ENCODE measurements at regions not wholly inside any gene's neighbourhood (a gene's known extent, or its start where the extent isn't known, plus 50 kb on each side); places are given as distances from the start of the nearest gene placed in this dataset.

DNA sequence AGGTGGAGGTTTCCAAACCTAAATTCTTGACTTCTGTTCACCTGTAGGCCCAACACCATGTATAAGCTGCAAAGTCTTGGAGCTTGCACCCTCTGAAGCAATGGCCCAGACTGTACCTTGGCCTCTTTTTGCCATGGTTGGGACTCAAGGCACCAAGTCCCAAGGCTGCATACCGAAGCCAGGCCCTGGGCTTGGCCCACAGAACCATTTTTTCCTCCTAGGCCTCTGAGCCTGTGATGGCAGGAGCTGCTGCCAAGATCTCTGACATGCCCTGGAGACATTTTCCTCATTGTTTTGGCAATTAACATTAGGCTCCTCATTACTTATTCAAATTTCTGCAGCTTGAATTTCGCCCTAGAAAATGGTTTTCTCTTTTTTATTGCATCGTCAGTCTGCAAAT is 297.9 kb downstream of the OXSM start:
- Histone ChIP-seq H3K27me3 (no peaks in the 10 kb centered on the region), H3K4me1 (peaks cover 0 to 20% (median 11%) of the 10 kb centered on the region in 12 donors), H3K9me3 (peaks cover 0 to 22% (median 9%) of the 10 kb centered on the region in 12 donors), H3K36me3 (no peaks in the 10 kb centered on the region), H3K4me3 (no peak overlapping the region), H3K27ac (no peak overlapping the region)
- TF ChIP-seq, protein P1, sequence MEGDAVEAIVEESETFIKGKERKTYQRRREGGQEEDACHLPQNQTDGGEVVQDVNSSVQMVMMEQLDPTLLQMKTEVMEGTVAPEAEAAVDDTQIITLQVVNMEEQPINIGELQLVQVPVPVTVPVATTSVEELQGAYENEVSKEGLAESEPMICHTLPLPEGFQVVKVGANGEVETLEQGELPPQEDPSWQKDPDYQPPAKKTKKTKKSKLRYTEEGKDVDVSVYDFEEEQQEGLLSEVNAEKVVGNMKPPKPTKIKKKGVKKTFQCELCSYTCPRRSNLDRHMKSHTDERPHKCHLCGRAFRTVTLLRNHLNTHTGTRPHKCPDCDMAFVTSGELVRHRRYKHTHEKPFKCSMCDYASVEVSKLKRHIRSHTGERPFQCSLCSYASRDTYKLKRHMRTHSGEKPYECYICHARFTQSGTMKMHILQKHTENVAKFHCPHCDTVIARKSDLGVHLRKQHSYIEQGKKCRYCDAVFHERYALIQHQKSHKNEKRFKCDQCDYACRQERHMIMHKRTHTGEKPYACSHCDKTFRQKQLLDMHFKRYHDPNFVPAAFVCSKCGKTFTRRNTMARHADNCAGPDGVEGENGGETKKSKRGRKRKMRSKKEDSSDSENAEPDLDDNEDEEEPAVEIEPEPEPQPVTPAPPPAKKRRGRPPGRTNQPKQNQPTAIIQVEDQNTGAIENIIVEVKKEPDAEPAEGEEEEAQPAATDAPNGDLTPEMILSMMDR (IDR thresholded peaks at IDR 0.05): no peak
- TF ChIP-seq POLR2A (IDR thresholded peaks at IDR 0.05): no peak
- DNase-seq: no peak
- intact Hi-C loops (cut with DNase I): no loop called here
- no peak for ATAC-seq
- WGBS, 4 donors: 81 to 84% (median 82%) methylated on average over 3 of the region's 3 CpGs

DNA sequence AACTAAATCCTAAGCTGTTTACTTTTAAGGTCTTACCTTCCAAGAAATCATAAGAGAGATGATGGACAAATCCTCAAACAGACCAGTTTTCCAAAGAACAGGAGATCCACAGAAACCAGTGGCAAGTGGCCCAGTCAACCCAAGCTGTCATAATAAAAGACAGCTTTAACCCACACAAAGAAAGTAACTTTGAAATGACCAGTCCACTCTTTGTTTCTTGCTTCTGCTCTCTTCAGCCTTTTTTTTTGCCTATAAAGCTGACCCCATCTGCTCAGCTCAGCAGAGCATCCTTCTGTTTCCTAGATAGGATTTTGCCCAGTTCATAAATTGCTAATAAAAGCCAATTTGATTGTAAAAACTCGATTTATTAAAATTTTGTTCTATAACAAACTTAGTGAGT is 299.4 kb downstream of the OXSM start:
- intact Hi-C loops (cut with DNase I): no loop called here
- peaks cover 0 to 29% (median 9%) of the 10 kb centered on the region in 12 donors for H3K9me3 ChIP-seq
- no peaks in the 10 kb centered on the region for H3K27me3 ChIP-seq
- TF ChIP-seq, protein P1 (IDR thresholded peaks at IDR 0.05): no peak
- TF ChIP-seq POLR2A (IDR thresholded peaks at IDR 0.05): no peak
- DNase-seq: no peak
- no peak overlapping the region for H3K4me3 ChIP-seq
- 46 to 54% (median 50%) methylated on average over 1 of the region's 1 CpG for WGBS, 4 donors
- peaks cover 0 to 20% (median 11%) of the 10 kb centered on the region in 12 donors for H3K4me1 ChIP-seq
- H3K27ac ChIP-seq: no peak overlapping the region
- H3K36me3 ChIP-seq: no peaks in the 10 kb centered on the region
- ATAC-seq: no peak

DNA sequence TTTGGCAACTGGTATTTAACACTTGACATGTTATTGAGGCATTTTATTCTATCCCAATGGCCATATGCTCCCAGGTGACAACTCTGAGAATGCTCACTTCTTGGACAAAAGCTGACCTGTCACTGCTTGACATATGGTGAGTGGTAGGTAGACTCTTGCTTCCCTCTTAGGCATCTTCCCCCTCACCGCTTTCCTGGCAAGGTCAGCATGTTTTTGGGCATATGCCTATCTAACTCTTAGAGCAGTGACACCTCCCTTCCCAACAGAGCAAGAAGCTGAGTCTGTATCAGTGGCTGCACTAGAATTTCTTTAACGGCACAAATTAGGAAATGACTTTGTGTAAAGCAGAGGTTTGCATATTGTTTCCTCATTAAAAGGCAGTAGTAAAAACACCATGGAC is 300.7 kb downstream of the OXSM start:
- ATAC-seq: peak in 2 of 4 donors; percentile 10 to 46
- intact Hi-C loops (cut with DNase I): no loop called here
- Histone ChIP-seq H3K27me3 (no peaks in the 10 kb centered on the region), H3K27ac (peak overlapping the region in 2 of 12 donors; percentile 20 to 25), H3K9me3 (peaks cover 0 to 37% (median 11%) of the 10 kb centered on the region in 12 donors), H3K4me1 (peaks cover 0 to 15% (median 8%) of the 10 kb centered on the region in 12 donors), H3K36me3 (no peaks in the 10 kb centered on the region), H3K4me3 (no peak overlapping the region)
- 33 to 62% (median 46%) methylated on average over 2 of the region's 2 CpGs for WGBS, 4 donors
- TF ChIP-seq, protein P1 (IDR thresholded peaks at IDR 0.05): no peak
- no peak for TF ChIP-seq POLR2A (IDR thresholded peaks at IDR 0.05)
- no peak for DNase-seq

DNA sequence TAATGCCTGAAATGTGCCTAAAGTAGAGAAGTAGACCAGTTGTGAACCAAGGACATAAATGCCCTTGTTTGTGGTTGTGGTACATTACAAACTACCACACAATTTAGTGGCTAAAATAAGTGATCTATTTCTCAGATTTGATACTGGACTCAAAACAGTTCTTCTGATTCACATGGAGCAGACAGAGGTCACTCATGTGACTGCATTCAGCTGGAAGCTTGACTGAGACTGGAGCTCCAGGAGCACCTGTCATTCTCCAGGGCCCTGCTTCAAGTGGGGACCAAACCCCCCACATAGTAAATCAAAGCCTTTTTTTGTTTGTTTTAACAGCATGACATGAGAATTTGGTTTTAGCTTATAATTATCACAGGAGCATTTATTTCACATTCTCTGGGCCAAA is 301.2 kb downstream of the OXSM start:
- Histone ChIP-seq H3K27me3 (no peaks in the 10 kb centered on the region), H3K4me1 (peaks cover 0 to 15% (median 8%) of the 10 kb centered on the region in 12 donors), H3K27ac (peak overlapping the region in 3 of 12 donors; percentile 4 to 25 (median 20)), H3K36me3 (no peaks in the 10 kb centered on the region), H3K4me3 (no peak overlapping the region), H3K9me3 (peaks cover 0 to 42% (median 12%) of the 10 kb centered on the region in 12 donors)
- TF ChIP-seq, protein P1 (IDR thresholded peaks at IDR 0.05): no peak
- no peak for TF ChIP-seq POLR2A (IDR thresholded peaks at IDR 0.05)
- intact Hi-C loops (cut with DNase I): no loop called here
- ATAC-seq: peak in 1 of 4 donors; percentile 53
- no peak for DNase-seq
